EL (cell line): ENCODE measurements at regions not wholly inside any gene's neighbourhood (a gene's known extent, or its start where the extent isn't known, plus 50 kb on each side); places are given as distances from the start of the nearest gene placed in this dataset.
A peak's percentile ranks its signal among the peaks of the same experiment; 100 is the strongest.
"Not testable (repeated sequence)": the region's sequence is repeated elsewhere in the genome, so short reads cannot be mapped to it uniquely, and the experiment has no call there.

ENCODE experiments used
- DNase-seq: peaks from one replicate; pipeline ENCODE4 v3.0.0-alpha.2; 2016

DNA sequence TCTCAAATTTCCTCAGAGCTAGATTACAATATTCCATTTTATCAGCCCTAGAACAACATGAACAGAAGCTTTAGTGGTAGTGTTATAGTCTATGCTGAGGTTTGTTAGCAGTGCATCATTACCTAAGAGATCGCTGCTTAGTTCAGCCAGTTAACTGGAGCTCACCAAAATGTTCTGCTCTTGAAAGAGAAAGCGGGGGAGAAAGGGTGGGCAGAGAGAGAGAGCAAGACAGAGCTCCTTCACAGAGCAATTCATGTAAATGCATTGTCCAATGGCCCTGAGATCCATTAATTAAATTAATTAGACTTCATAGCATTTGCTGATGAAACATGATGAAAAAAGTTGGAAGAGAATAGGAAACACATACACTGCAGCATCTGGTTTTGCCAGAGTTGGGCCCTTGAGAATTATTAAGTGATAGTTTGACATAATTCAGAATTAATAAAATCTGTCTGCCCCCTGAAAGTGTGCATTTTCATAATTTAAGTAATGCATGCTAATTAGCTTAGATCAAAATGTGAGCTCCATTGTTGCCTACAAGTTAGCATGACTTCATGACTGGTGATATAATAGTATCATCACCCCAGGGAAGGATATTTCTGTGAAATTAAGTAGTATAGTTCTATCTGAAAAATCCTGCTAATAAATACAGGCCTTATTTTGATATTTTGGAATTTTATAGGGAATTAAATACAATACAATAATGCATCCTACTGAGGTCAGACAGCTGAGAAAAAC, 86.9 kb upstream of the LYSMD4 start:
- DNase-seq: no peak

DNA sequence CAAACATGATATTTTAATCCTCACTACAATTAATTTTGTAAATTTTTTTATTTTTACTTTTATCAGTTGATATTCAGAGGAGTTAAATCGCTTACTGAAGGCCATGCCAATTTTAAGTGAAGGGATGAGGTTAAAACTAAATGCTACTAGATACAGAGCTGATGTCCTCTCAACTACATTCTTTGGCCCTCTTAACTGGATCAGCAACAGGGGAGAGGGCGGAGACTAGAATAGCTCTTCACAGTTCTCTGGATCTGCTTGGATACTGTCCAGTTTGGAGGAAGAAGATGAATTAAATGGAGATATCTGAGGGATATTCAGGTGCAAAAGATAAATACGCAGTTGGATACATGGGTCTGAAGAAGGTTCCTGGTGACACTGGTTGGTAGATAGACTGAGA, 85.6 kb upstream of the LYSMD4 start:
- no peak for DNase-seq

DNA sequence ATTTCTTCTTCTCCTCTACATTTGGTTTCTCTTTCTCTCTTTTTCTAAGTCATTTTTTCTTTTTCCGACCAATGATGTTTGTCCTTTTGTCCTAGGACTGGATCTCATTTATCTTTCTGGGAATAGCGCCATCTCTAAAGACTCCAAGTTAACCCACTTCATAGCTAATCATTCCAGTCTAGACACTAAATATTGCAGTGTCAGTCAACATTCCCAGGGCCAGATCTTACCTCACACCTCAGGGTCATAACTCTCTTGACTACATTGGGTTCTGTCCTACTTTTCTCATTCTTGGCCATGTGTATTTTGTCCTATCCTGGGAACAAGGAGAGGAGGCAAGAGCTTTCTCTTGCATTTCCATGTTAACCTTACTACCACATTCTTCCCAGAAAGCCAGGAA, 83.6 kb upstream of the LYSMD4 start:
- not testable (repeated sequence) for DNase-seq

DNA sequence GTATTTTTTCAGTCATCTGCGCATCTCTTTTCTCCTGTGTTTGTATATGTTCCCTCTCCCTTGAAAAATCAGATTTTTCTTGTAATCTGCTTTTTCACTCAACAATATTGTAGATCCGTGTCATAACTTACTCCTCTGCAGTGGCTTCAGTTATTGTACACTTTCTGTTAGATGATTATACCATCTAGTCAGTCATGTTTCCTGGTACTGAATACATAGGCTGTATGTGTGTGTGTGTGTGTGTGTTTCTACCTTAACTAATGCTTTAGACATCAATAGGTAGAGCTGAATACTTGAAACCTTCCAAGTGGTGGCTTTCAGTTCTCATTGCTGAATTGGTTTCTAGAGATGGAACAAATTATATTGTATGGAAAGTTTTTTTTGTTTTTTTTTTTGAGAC, 77.4 kb upstream of the LYSMD4 start:
- not testable (repeated sequence) for DNase-seq

DNA sequence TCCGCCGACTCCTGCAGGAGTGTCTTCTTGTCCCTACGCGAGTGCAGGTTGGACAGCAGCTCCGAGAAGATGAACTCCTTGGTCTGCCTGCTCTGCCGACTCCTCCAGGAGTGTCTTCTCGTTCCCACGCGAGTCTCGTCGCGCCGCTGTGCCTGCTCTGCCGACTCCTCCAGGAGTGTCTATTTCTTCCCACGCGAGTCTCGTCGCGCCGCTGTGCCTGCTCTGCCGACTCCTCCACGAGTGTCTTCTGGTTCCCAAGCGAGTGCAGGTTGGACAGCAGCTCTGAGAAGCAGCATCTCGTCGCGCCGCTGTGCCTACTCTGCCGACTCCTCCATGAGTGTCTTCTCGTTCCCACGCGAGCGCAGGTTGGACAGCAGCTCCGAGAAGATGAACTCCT, 66.6 kb upstream of the LYSMD4 start:
- DNase-seq: not testable (repeated sequence)

DNA sequence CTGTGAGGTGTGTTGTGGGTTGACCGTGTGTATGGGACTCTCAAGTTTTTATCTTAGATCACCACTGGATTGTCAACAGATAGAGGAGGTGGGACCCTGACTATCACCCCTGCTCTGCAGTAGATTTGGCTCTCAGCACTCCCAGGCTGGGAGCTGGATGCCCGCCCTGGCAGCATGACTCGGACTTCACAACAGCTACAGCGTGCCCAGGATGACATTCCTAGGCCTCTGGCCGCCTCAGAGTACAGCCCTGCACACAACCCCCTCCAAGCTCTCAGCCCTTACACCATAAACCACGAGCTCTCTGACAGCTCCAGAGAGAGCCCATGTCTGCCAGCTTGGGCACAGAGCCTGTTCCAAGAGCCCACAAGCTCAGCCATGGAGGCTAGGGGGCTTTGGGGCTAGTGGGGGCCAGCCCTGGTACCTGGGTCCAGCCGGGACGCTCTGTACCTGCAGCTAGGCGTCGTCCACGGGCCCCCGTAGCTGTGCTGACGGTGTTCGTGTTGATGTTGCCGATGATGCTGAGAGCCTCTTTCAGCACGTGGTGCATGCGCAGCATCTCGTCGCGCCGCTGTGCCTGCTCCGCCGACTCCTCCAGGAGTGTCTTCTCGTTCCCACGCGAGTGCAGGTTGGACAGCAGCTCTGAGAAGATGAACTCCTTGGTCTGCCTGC, 66.1 kb upstream of the LYSMD4 start:
- peak; percentile 2 for DNase-seq

DNA sequence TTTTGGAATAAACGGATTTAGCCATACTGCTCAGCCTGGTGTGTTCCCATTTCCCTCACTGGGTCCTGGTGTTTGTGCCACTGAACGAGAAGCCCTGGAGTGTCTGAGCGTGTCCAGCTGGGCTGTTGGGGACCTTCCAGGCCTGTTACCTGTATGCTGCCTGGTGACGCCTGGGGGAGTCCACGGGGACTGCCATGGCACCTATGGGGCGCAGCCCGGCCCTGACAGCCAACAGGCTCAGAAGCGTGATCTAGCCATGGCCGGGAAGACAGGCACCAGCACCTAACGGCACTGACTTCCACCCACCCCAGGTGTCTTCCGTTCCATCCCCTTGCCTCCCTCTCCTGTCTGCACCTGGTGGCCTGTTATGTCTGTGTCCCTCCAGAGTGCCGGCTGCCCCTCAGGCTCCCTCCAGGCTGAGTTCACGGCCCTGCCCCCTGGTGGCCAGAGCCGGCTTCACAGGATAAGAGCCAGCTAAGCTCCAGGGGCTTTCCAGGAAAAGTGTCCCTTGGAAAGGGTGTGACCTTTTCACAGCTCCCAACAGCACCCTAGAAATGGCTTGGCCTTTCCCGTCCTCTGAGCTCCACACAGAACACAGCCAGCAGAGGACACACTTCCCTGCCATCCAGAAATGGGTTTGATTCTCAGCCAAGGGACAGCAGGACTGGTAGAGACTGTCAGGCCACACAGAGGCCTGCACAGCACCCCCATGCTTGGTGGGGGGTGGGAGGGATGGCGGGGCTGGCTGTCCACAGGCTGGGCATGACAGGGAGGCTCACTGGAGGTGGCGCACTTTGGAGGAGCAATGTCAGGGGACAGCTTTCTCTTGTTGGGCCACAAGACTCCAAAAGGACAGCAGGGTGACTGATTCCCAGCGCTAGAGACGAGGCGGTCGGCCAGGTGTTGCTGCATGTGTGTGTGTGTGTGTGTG, 64.0 kb upstream of the LYSMD4 start:
- DNase-seq: not testable (repeated sequence)

DNA sequence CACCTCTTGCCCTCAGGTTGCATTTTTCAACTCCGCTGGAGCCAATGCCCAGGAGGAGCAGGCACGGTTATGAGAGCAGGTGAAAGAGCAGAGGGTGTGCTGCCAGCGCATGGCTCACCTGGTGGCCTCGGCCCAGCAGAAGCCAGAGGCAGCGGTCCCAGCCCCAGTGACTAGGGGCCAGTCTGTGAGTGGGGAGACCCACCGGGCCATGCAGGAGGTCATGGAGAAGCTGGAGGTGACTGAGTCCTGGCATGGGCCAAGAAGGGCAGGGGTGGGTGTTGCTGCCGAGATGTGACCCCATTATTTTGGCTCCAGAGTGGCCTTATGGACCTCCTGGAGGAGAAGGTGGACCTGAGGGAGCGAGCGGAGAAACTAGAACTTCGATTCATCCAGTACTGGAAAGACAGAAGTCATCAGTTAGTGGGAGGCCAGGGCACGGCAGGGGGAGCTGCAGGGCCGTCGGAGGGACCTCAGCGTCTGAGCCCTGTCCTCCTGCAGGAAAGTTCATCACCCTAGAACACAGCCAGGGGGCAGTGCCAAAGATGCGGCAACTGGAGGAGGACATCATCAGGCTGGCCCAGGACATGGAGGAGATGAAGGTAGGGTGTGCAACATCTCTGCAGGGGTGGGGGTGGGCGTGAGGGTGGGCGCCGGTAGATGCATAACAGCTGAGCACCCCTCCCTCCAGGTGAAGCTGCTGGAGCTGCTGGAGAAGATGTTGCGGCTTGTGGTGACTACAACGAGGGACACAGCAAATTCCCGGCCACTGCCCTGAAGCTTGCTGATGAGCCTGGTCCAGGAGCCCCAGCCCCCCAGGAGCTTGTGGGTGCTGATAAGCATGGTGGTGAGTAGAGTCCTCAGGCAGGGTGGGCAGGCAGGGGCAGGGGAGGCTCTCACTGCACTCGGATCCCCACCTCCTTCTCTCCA, 58.9 kb upstream of the LYSMD4 start:
- not testable (repeated sequence) for DNase-seq

DNA sequence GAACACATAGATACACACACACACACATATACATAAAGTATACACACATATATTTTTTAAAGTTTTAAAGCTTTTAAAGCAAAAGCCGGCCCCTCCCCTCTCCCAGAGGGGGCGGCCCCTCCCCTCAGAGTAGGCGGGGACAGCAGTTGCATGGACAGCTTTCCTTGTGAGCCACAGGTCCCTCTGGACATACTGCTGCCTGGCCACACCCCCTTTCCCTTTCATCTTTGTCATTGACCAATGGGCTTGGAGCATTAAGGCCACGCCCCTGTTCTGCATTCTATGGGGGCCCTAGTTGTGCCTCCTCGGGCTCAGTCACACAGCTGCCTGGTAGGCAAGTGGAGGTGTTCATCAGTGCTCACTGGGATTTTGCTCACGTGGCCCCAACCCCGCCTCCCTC, 57.5 kb upstream of the LYSMD4 start:
- peak; percentile 6 for DNase-seq

DNA sequence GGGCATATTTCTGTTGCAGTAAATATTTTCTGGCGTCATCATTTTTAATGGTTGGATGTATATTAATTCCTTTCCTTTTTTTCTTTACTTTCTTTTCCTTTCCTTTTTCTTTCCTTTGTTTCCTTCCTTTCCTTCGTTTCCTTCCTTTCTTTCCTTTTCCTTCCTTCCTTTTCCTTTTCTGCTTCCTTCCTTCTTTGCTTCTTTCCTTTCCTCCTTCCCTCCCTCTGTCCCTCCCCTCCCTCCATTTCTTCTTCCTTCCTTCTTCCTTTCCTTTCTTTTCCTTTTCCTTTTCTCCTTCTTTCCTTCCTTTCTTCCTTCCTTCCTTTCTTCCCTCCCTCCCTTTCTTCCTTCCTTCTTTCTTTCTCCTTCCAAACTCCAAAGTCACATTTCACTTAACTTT, 54.9 kb upstream of the LYSMD4 start:
- DNase-seq: no peak

DNA sequence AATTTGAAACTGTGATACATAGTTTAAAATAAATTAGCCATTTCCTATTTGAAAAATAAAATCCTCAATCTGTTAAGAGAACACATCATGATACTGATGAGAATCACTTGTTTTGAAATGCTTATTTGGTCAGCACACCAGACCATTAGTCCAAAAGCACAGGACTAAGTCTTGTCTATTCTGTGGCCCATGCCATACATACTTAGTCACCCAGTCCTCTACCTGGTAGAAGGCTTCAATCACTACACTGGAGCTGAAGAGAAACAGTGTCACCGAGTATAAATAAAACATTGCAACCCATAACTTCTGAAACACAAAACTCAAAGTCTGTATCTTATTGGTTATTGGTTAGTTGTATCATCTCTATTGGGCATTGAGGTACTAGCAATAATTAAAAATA, 51.6 kb upstream of the LYSMD4 start:
- DNase-seq: not testable (repeated sequence)

DNA sequence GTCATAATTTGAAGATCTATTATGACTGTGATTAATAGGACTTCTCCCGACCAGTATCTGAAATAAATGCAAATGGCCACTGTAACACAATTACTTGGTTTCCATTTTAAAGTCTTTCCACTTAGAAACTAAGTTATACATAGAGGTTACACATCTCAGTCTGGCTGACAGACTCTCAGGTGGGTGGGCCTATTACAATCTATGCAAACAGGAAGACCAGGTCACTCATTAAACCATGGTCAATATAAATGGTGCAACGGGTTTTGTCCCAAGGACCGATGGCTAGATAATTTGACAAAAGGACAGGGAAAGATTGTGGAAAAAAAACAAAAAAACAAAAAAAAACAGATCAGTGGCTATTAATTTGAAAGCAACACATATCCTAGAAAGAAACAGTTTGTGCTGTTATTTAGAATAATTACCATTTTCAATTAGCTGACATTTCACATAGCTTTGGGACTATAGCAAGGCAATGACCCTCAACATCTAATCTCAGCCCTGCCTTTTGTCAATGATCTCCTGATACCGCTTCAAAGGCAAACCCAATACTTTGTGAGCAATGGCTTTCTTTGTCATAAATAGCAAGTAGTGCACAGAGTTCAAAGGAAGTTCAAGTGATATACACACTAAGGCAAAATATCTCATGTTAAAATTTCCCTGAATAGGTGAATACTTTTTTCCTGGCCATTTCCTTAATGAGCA, 50.8 kb upstream of the LYSMD4 start:
- not testable (repeated sequence) for DNase-seq
